HG03378 (cell line): ENCODE measurements at regions not wholly inside any gene's neighbourhood (a gene's known extent, or its start where the extent isn't known, plus 50 kb on each side); places are given as distances from the start of the nearest gene placed in this dataset.

Source experiments
- ATAC-seq: cut with Tn5 transposase; IDR thresholded peaks from one replicate; pipeline ENCODE4 v1.9.1; 2021; ENCODE audit warnings: mild to moderate bottlenecking, moderate library complexity; ENCODE audit not compliant: unreplicated experiment

GRCh38 chr4:152164561-152164960, 371.3 kb downstream of the FBXW7 start:
- ATAC-seq = no peak

GRCh38 chr4:152162331-152162697, 373.6 kb downstream of the FBXW7 start:
- no peak for ATAC-seq

- ATAC-seq = no peak
Observed at GRCh38 chr4:152161676-152162330, 374.1 kb downstream of the FBXW7 start.

GRCh38 chr4:152160225-152160800, 375.6 kb downstream of the FBXW7 start:
- ATAC-seq = no peak

GRCh38 chr4:152159773-152160172, 376.1 kb downstream of the FBXW7 start:
- ATAC-seq = no peak

GRCh38 chr4:152158225-152158624, 377.7 kb downstream of the FBXW7 start:
- ATAC-seq = no peak

- no peak for ATAC-seq
Observed at GRCh38 chr4:152157629-152158028, 378.3 kb downstream of the FBXW7 start.

- no peak for ATAC-seq
Observed at GRCh38 chr4:152156442-152156841, 379.4 kb downstream of the FBXW7 start.

- no peak for ATAC-seq
Observed at GRCh38 chr4:152155070-152155469, 380.8 kb downstream of the FBXW7 start.

GRCh38 chr4:152154433-152154832, 381.5 kb downstream of the FBXW7 start:
- ATAC-seq = no peak

- no peak for ATAC-seq
Observed at GRCh38 chr4:152153476-152154270, 382.2 kb downstream of the FBXW7 start.

GRCh38 chr4:152150214-152150613, 385.7 kb downstream of the FBXW7 start:
- no peak for ATAC-seq

GRCh38 chr4:152149745-152150144, 386.1 kb downstream of the FBXW7 start:
- no peak for ATAC-seq

GRCh38 chr4:152148057-152148456, 387.2 kb upstream of the GATB start:
- ATAC-seq = no peak

- no peak for ATAC-seq
Observed at GRCh38 chr4:152146244-152146643, 385.4 kb upstream of the GATB start.

GRCh38 chr4:152143806-152144205, 383.0 kb upstream of the GATB start:
- ATAC-seq = no peak

GRCh38 chr4:152138451-152138850, 377.6 kb upstream of the GATB start:
- ATAC-seq = no peak

GRCh38 chr4:152132776-152133175, 372.0 kb upstream of the GATB start:
- no peak for ATAC-seq

GRCh38 chr4:152128356-152128755, 367.5 kb upstream of the GATB start:
- no peak for ATAC-seq

- no peak for ATAC-seq
Observed at GRCh38 chr4:152126238-152126637, 365.4 kb upstream of the GATB start.

- ATAC-seq = no peak
Observed at GRCh38 chr4:152118819-152119553, 358.2 kb upstream of the GATB start.
